Neural cell (in vitro differentiated cells): ENCODE measurements at regions not wholly inside any gene's neighbourhood (a gene's known extent, or its start where the extent isn't known, plus 50 kb on each side); places are given as distances from the start of the nearest gene placed in this dataset.

ENCODE experiments used
- H2AFZ ChIP-seq: fragments of 200-600, 300-800 bp; sonication (generic), shearing (Covaris generic); 2 replicates; pipeline ENCODE4 v1.6.0; 2014; ENCODE audit warnings: low read depth, mild to moderate bottlenecking, antibody characterized with exemption, low read length, moderate library complexity
- H3F3A ChIP-seq: fragments of 200-600 bp; shearing (Covaris generic); 2 replicates; pipeline ENCODE4 v1.6.1; 2016; ENCODE audit warnings: mild to moderate bottlenecking, moderate library complexity, mixed read lengths, antibody characterized with exemption, low read length; ENCODE audit not compliant: insufficient read depth, poor library complexity, severe bottlenecking
- H3K27ac ChIP-seq: fragments of 200-600, 300-800 bp; sonication (generic), shearing (Covaris generic); 2 replicates; pipeline ENCODE4 v1.5.1; 2014; ENCODE audit warnings: mild to moderate bottlenecking, low read length, moderate library complexity
- H3K27me3 ChIP-seq: fragments of 300-800, 200-600 bp; sonication (generic), shearing (Covaris generic); 2 replicates; pipeline ENCODE4 v1.6.0; 2014; ENCODE audit warnings: mild to moderate bottlenecking, low read depth, low read length, moderate library complexity; ENCODE audit not compliant: insufficient read depth
- H3K36me3 ChIP-seq: fragments of 300-800, 200-600 bp; sonication (generic), shearing (Covaris generic); 2 replicates; pipeline ENCODE4 v1.5.1; 2014; ENCODE audit warnings: mild to moderate bottlenecking, antibody characterized with exemption, low read length, moderate library complexity; ENCODE audit not compliant: insufficient read depth
- H3K4me2 ChIP-seq: fragments of 300-800, 200-600 bp; sonication (generic), shearing (Covaris generic); 2 replicates; pipeline ENCODE4 v1.6.0; 2014; ENCODE audit warnings: mild to moderate bottlenecking, low read length
- H3K4me3 ChIP-seq: fragments of 300-800, 200-600 bp; sonication (generic), shearing (Covaris generic); 2 replicates; pipeline ENCODE4 v1.5.1; 2014; ENCODE audit warnings: mild to moderate bottlenecking, low read length, moderate library complexity
- H3K79me2 ChIP-seq: fragments of 200-600 bp; shearing (Covaris generic); replicated peaks from 2 replicates; pipeline ENCODE4 v1.6.0; 2014; ENCODE audit warnings: mild to moderate bottlenecking, low read length, moderate library complexity; ENCODE audit not compliant: insufficient read depth
- H3K9ac ChIP-seq: fragments of 300-800, 200-600 bp; sonication (generic), shearing (Covaris generic); 2 replicates; pipeline ENCODE4 v1.6.1; 2016; ENCODE audit warnings: mild to moderate bottlenecking, low read length, mixed read lengths
- H3K9me2 ChIP-seq: fragments of 200-600 bp; shearing (Covaris generic); 2 replicates; pipeline ENCODE4 v1.6.1; 2016; ENCODE audit warnings: mild to moderate bottlenecking, low read length, mixed read lengths; ENCODE audit not compliant: insufficient read depth
- H3K9me3 ChIP-seq: fragments of 200-600, 300-800 bp; sonication (generic), shearing (Covaris generic); 2 replicates; pipeline ENCODE4 v1.6.1; 2016; ENCODE audit warnings: mild to moderate bottlenecking, mixed run types, low read length, moderate library complexity, mixed read lengths
- H4K20me1 ChIP-seq: fragments of 200-600 bp; shearing (Covaris generic); 2 replicates; pipeline ENCODE4 v1.6.1; 2016; ENCODE audit warnings: mild to moderate bottlenecking, mixed run types; ENCODE audit not compliant: insufficient read depth
- CTCF ChIP-seq: fragments of 450-650 bp; IDR thresholded peaks from 2 replicates; pipeline ENCODE4 v1.5.1; 2014; ENCODE audit warnings: antibody characterized with exemption, mild to moderate bottlenecking, moderate library complexity; ENCODE audit not compliant: poor library complexity, severe bottlenecking
- EP300 ChIP-seq: fragments of 450-650 bp; conservative IDR thresholded peaks from 2 replicates; pipeline ENCODE4 v1.6.1; 2014; ENCODE audit warnings: antibody characterized with exemption, mild to moderate bottlenecking, moderate library complexity; ENCODE audit not compliant: poor library complexity, severe bottlenecking
- EZH2 ChIP-seq: fragments of 200-600, 300-800 bp; shearing (Covaris generic), sonication (generic); IDR thresholded peaks from 2 replicates; pipeline ENCODE4 v1.6.1; 2014; ENCODE audit warnings: antibody characterized with exemption, low read length, borderline replicate concordance, mild to moderate bottlenecking; ENCODE audit not compliant: insufficient read depth, poor library complexity, severe bottlenecking
- MXI1 ChIP-seq: fragments of 450-650 bp; conservative IDR thresholded peaks from 2 replicates; pipeline ENCODE4 v1.6.1; 2014; ENCODE audit warnings: antibody characterized with exemption, mild to moderate bottlenecking; ENCODE audit not compliant: poor library complexity, severe bottlenecking
- POLR2AphosphoS5 ChIP-seq: IDR thresholded peaks from 2 replicates; pipeline ENCODE4 v1.6.1; 2012
- REST ChIP-seq: IDR thresholded peaks from 2 replicates; pipeline ENCODE4 v1.6.1; 2012; ENCODE audit warnings: borderline replicate concordance
- TAF1 ChIP-seq: IDR thresholded peaks from 2 replicates; pipeline ENCODE4 v1.6.1; 2012; ENCODE audit warnings: low read depth

- no peaks in the 10 kb centered on the region for H3K9me3 ChIP-seq
- no peaks in the 10 kb centered on the region for H3F3A ChIP-seq
- no peaks in the 10 kb centered on the region for H3K9me2 ChIP-seq
- H3K79me2 ChIP-seq = no peaks in the 10 kb centered on the region
- H4K20me1 ChIP-seq = no peaks in the 10 kb centered on the region
- peaks cover 12% of the 10 kb centered on the region for H3K27me3 ChIP-seq
- H3K27ac ChIP-seq = no peak overlapping the region
- no peaks in the 10 kb centered on the region for H3K36me3 ChIP-seq
- H3K4me3 ChIP-seq = no peak overlapping the region
- no peak overlapping the region for H2AFZ ChIP-seq
- TF ChIP-seq POLR2AphosphoS5 (no peak), CTCF (no peak), EP300 (no peak)
- no peak overlapping the region for H3K4me2 ChIP-seq
- no peak overlapping the region for H3K9ac ChIP-seq
Observed at GRCh38 chr6:168183613-168183970, 104.6 kb upstream of the FRMD1 start.

GRCh38 chr6:168182908-168183612 is 104.0 kb upstream of the FRMD1 start:
- TF ChIP-seq MXI1 (no peak), POLR2AphosphoS5 (no peak), CTCF (no peak), EZH2 (no peak), REST (no peak), TAF1 (no peak)
- no peak overlapping the region for H2AFZ ChIP-seq
- H3K9me2 ChIP-seq = no peaks in the 10 kb centered on the region
- H4K20me1 ChIP-seq = no peaks in the 10 kb centered on the region
- H3K27ac ChIP-seq = no peak overlapping the region
- H3K9ac ChIP-seq = no peak overlapping the region
- H3K4me2 ChIP-seq = no peak overlapping the region
- no peak overlapping the region for H3K4me3 ChIP-seq
- H3K27me3 ChIP-seq = peaks cover 12% of the 10 kb centered on the region
- H3F3A ChIP-seq = no peaks in the 10 kb centered on the region
- H3K9me3 ChIP-seq = no peaks in the 10 kb centered on the region
- no peaks in the 10 kb centered on the region for H3K79me2 ChIP-seq
- H3K36me3 ChIP-seq = no peaks in the 10 kb centered on the region
